GM20000 (cell line): ENCODE measurements at regions not wholly inside any gene's neighbourhood (a gene's known extent, or its start where the extent isn't known, plus 50 kb on each side); places are given as distances from the start of the nearest gene placed in this dataset.
"Not testable (repeated sequence)": the region's sequence is repeated elsewhere in the genome, so short reads cannot be mapped to it uniquely, and the experiment has no call there.

Experiments used
- DNase-seq: peaks from one replicate; pipeline ENCODE4 v3.0.0; 2012; ENCODE audit warnings: low spot score
- CTCF ChIP-seq: IDR thresholded peaks from 2 replicates; pipeline ENCODE4 v1.5.1; 2012; ENCODE audit warnings: mild to moderate bottlenecking, control low read depth; ENCODE audit errors: extremely low read depth, missing control alignments

GRCh38 chr5:3098821-3099220 lies 347.3 kb upstream of the IRX2 start:
- TF ChIP-seq CTCF, result no peak
- DNase-seq, result no peak

DNA sequence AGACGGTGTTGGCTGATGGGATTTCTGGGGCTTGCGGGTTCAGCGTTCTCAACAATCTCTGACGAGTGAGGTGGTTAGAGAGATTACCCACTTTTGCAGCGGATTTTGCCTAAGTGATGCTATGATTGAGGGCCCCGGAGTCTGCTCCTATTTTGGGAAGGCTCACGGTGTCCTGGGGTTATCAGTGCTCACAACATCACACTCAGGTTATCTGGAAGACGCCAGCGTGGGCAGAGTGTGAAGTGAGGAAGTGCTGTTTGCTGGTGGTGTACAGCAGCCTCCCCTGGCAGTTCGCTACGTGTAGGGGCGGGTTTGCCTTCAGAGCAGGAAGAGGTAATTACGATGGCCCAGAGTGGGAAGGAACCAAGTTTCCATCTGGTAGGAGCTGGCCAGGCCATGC lies 341.2 kb upstream of the IRX2 start:
- DNase-seq, result no peak
- no peak for TF ChIP-seq CTCF

- no peak for DNase-seq
- no peak for TF ChIP-seq CTCF
These were observed 340.7 kb upstream of the IRX2 start for GRCh38 chr5:3092211-3092610.

GRCh38 chr5:3091040-3091774 lies 339.7 kb upstream of the IRX2 start:
- no peak for TF ChIP-seq CTCF
- no peak for DNase-seq

GRCh38 chr5:3090305-3090704 lies 338.8 kb upstream of the IRX2 start:
- DNase-seq, result not testable (repeated sequence)

DNA sequence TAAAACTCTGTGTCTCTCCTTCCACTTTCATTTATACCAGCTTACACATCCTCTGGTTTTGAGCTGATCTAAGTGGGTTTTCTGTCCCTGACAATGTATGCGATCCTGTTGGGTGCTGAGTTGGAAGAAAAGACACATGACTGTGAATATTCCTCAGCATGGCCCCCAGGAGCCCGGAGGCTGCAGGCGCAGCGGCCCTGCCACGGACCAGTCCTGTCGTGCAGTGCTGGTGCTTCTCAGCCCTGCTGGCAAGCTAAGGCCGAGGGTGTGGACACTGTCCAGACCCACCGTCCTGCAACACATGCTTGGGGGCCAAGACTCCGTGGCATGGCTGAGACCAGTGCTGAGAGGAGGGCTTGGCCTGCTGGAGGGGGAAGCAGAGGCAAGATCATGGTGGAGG lies 328.9 kb upstream of the IRX2 start:
- DNase-seq, result no peak
- no peak for TF ChIP-seq CTCF

- DNase-seq, result no peak
- TF ChIP-seq CTCF, result no peak
These were observed 326.2 kb upstream of the IRX2 start for GRCh38 chr5:3077684-3078083.

DNA sequence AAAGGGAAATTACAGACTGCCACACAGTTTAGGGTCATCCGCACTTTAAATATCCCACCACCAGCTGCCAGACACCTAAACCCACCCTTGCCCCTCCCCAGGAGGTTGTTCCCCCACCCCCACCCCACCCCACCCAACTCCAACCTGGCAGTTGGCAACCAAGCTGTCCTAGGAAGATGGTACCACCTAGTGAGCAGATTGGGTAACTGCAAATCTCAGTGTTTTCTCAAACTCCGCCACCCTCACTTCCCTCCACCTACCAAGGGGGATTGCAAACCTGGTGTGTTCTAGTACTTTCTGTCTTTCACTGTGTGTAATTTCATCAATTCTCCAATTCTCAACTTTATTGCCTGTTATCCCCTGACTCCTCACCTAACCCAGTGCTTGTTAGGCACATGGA lies 323.8 kb upstream of the IRX2 start:
- DNase-seq, result no peak
- TF ChIP-seq CTCF, result no peak
